Upper lobe of left lung (tissue), 4 donors: ENCODE measurements at regions not wholly inside any gene's neighbourhood (a gene's known extent, or its start where the extent isn't known, plus 50 kb on each side); places are given as distances from the start of the nearest gene placed in this dataset.

Experiments used
- POLR2A ChIP-seq, 4 donors: fragments of 450-650 bp; IDR thresholded peaks; one replicate each; pipeline ENCODE4 v1.5.1; 2016 to 2017; ENCODE audit warnings: antibody characterized with exemption in 4 of 4, mild to moderate bottlenecking in 2 of 4
- TF ChIP-seq, protein P1 (sequence below), 6 experiments: fragments of 450-650 bp in 4 of 6; fragments of 200-600 bp in 2 of 6; sonication (generic) in 2 of 6; IDR thresholded peaks; one replicate each; pipeline ENCODE4 v1.5.1; 2016 to 2019; ENCODE audit warnings: antibody characterized with exemption in 6 of 6

DNA sequence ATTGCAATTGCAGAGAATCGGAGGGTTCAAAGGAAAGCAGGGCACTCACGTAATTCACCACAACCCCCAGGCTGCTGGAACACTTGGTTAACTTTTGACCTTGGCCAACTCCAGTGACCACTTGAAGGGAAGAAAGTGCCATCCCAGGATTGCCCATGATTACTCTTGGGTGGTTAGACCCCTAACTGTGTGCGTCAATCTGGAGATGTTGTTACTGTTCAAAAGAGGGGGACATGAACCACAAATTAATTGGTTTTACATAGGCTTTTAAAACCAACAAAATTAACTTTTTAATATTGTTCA, 50.1 kb upstream of the NCOA3 start:
- TF ChIP-seq POLR2A (IDR thresholded peaks at IDR 0.05): no peak
- TF ChIP-seq, protein P1, sequence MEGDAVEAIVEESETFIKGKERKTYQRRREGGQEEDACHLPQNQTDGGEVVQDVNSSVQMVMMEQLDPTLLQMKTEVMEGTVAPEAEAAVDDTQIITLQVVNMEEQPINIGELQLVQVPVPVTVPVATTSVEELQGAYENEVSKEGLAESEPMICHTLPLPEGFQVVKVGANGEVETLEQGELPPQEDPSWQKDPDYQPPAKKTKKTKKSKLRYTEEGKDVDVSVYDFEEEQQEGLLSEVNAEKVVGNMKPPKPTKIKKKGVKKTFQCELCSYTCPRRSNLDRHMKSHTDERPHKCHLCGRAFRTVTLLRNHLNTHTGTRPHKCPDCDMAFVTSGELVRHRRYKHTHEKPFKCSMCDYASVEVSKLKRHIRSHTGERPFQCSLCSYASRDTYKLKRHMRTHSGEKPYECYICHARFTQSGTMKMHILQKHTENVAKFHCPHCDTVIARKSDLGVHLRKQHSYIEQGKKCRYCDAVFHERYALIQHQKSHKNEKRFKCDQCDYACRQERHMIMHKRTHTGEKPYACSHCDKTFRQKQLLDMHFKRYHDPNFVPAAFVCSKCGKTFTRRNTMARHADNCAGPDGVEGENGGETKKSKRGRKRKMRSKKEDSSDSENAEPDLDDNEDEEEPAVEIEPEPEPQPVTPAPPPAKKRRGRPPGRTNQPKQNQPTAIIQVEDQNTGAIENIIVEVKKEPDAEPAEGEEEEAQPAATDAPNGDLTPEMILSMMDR (IDR thresholded peaks at IDR 0.05): no peak
